IPS-15b (cell line): ENCODE measurements at regions not wholly inside any gene's neighbourhood (a gene's known extent, or its start where the extent isn't known, plus 50 kb on each side); places are given as distances from the start of the nearest gene placed in this dataset.

Experiments
- H3K27me3 ChIP-seq: one replicate; pipeline ENCODE4 v1.6.1; 2013; ENCODE audit warnings: low read length; ENCODE audit not compliant: control insufficient read depth, insufficient read depth
- H3K36me3 ChIP-seq: one replicate; pipeline ENCODE4 v1.6.1; 2013; ENCODE audit warnings: low read length; ENCODE audit not compliant: control insufficient read depth, insufficient read depth
- H3K4me1 ChIP-seq: one replicate; pipeline ENCODE4 v1.6.1; 2013; ENCODE audit warnings: mild to moderate bottlenecking, low read length; ENCODE audit not compliant: control insufficient read depth, insufficient read depth
- H3K4me3 ChIP-seq: one replicate; pipeline ENCODE4 v1.5.1; 2013; ENCODE audit warnings: low read depth, low read length
- H3K9ac ChIP-seq: one replicate; pipeline ENCODE4 v1.6.1; 2013; ENCODE audit warnings: low read depth, mild to moderate bottlenecking, low read length
- H3K9me3 ChIP-seq: one replicate; pipeline ENCODE4 v1.6.1; 2013; ENCODE audit warnings: mild to moderate bottlenecking, low read length; ENCODE audit not compliant: control insufficient read depth, insufficient read depth

- Histone ChIP-seq H3K9me3 (no peaks in the 10 kb centered on the region), H3K4me3 (no peak overlapping the region), H3K4me1 (no peaks in the 10 kb centered on the region), H3K9ac (no peak overlapping the region), H3K36me3 (no peaks in the 10 kb centered on the region), H3K27me3 (no peaks in the 10 kb centered on the region)
These were observed 162.3 kb downstream of the COX7C start for GRCh38 chr5:86780018-86780417.

GRCh38 chr5:86786955-86787354, 169.2 kb downstream of the COX7C start:
- Histone ChIP-seq H3K36me3 (no peaks in the 10 kb centered on the region), H3K9ac (no peak overlapping the region), H3K4me1 (no peaks in the 10 kb centered on the region), H3K9me3 (no peaks in the 10 kb centered on the region), H3K27me3 (no peaks in the 10 kb centered on the region), H3K4me3 (no peak overlapping the region)

DNA sequence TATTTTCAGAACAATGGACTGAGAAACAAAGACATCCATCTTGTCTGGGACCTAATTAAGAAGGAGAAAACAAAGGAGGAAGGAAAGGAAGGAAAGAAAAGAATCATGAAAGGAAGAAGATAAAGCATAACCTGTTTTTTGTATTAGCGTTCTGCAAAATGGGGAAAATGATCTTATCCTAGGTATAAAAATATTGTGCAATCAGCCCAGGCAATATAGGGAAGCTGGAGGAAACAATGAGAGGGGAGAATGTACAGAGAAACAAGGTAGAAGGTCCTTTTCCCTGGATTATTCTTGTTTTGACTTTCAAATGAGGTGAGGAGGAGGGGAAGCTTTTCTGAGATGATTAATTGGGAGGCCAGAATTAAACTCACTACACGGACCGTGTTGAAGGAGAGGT, 177.9 kb downstream of the COX7C start:
- no peaks in the 10 kb centered on the region for H3K27me3 ChIP-seq
- H3K4me3 ChIP-seq, result no peak overlapping the region
- H3K9me3 ChIP-seq, result no peaks in the 10 kb centered on the region
- H3K9ac ChIP-seq, result no peak overlapping the region
- no peaks in the 10 kb centered on the region for H3K36me3 ChIP-seq
- no peaks in the 10 kb centered on the region for H3K4me1 ChIP-seq

GRCh38 chr5:86797677-86798076, 179.9 kb downstream of the COX7C start:
- H3K9ac ChIP-seq, result no peak overlapping the region
- H3K27me3 ChIP-seq, result no peaks in the 10 kb centered on the region
- H3K4me1 ChIP-seq, result no peaks in the 10 kb centered on the region
- H3K4me3 ChIP-seq, result no peak overlapping the region
- no peaks in the 10 kb centered on the region for H3K9me3 ChIP-seq
- H3K36me3 ChIP-seq, result no peaks in the 10 kb centered on the region

DNA sequence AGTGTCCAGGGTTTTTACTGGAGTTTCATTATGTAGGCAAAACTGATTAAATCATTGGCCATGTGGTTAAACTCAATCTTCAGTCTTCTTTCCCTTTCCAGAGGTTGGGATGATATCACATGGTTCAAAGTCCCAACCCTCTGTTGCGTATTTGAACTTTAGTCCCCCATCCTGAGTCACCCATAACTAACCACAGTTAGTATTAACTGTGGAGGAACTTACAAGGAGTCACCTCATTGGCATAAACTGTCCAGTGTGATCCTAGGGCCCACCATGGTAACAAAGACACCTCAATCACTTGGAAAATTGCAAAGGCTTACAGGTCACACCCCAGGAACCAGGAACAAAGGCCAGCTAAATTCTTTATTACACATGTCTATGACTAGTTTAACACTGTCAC, 188.5 kb downstream of the COX7C start:
- Histone ChIP-seq H3K9me3 (no peaks in the 10 kb centered on the region), H3K4me1 (no peaks in the 10 kb centered on the region), H3K9ac (no peak overlapping the region), H3K4me3 (no peak overlapping the region), H3K27me3 (no peaks in the 10 kb centered on the region), H3K36me3 (no peaks in the 10 kb centered on the region)

DNA sequence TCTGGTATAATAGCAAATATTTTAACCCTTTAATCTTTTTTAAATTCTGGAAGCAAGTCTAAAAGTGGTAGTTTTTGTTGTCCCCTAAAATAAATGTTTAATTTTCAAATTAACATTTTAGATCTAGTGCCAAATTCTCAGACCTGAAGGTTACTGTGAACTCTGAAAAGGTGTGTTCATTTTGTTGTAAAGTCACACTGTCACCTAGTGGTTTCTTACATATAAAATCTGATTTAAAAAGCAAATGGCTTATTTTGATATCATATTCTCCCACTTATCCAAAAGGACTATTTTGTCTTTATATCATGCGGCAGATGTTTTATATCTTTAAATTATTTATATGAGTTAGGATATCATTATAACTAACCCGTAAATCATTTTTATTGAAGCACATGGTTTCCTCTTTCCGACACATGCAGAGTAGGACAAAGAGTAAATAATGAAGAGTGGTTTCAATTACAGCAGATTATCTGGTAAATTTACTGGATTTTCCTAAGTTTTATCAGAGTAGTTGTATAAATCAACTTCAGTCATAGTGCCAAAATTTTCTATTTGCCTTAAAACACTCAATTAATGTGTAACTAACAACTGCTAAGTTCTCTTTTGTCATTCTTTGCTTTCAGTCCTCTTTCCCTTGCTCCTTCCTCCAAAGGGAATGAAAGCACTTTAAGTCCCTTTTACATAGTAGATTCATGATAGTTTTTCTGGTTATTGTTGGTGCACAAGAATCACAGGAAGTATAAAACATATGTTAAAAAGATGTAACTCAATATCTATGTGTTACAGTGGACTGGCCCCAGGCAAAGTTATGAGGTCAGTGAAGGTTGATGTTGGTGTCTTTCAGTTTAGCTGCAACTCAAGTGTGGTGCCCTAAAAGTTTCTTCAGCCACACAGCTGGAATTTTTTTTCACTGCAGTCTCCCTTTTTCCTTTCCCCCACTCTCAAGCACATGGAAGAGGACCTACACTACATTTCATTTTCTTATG, 189.6 kb downstream of the COX7C start:
- Histone ChIP-seq H3K4me3 (no peak overlapping the region), H3K27me3 (no peaks in the 10 kb centered on the region), H3K36me3 (no peaks in the 10 kb centered on the region), H3K4me1 (no peaks in the 10 kb centered on the region), H3K9me3 (no peaks in the 10 kb centered on the region), H3K9ac (no peak overlapping the region)

GRCh38 chr5:86814315-86814714, 196.6 kb downstream of the COX7C start:
- H3K4me1 ChIP-seq, result no peaks in the 10 kb centered on the region
- no peaks in the 10 kb centered on the region for H3K27me3 ChIP-seq
- no peaks in the 10 kb centered on the region for H3K9me3 ChIP-seq
- no peak overlapping the region for H3K9ac ChIP-seq
- no peaks in the 10 kb centered on the region for H3K36me3 ChIP-seq
- H3K4me3 ChIP-seq, result no peak overlapping the region

DNA sequence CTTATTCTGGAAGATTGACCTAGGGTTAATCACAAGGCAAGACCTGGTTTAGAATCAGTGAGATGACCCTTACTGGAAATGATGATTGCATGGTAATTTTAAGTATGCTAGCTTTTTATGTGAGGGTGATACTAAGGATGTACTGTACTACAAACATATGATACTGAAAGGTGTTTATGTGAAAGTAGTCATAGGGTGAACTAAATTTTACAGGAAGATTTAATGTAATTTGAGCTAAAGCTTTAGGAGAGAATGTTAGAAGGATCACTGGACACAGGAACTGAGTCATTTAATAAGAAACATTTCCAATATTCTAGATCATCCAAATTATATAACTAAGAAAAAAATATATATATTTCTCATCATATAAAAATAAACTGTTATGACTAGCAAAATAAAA, 197.2 kb downstream of the COX7C start:
- Histone ChIP-seq H3K27me3 (no peaks in the 10 kb centered on the region), H3K36me3 (no peaks in the 10 kb centered on the region), H3K9ac (no peak overlapping the region), H3K4me1 (no peaks in the 10 kb centered on the region), H3K4me3 (no peak overlapping the region), H3K9me3 (no peaks in the 10 kb centered on the region)

GRCh38 chr5:86824637-86825036, 206.9 kb downstream of the COX7C start:
- H3K4me3 ChIP-seq, result no peak overlapping the region
- H3K4me1 ChIP-seq, result no peaks in the 10 kb centered on the region
- no peaks in the 10 kb centered on the region for H3K36me3 ChIP-seq
- no peak overlapping the region for H3K9ac ChIP-seq
- no peaks in the 10 kb centered on the region for H3K9me3 ChIP-seq
- no peaks in the 10 kb centered on the region for H3K27me3 ChIP-seq

GRCh38 chr5:86831128-86831527, 213.4 kb downstream of the COX7C start:
- H3K4me1 ChIP-seq, result no peaks in the 10 kb centered on the region
- no peaks in the 10 kb centered on the region for H3K9me3 ChIP-seq
- H3K9ac ChIP-seq, result no peak overlapping the region
- H3K4me3 ChIP-seq, result no peak overlapping the region
- no peaks in the 10 kb centered on the region for H3K27me3 ChIP-seq
- H3K36me3 ChIP-seq, result no peaks in the 10 kb centered on the region

GRCh38 chr5:86833868-86834267, 216.1 kb downstream of the COX7C start:
- Histone ChIP-seq H3K4me1 (no peaks in the 10 kb centered on the region), H3K36me3 (no peaks in the 10 kb centered on the region), H3K9ac (no peak overlapping the region), H3K9me3 (no peaks in the 10 kb centered on the region), H3K27me3 (no peaks in the 10 kb centered on the region), H3K4me3 (no peak overlapping the region)

GRCh38 chr5:86837610-86838009, 219.9 kb downstream of the COX7C start:
- H3K4me1 ChIP-seq, result no peaks in the 10 kb centered on the region
- H3K9me3 ChIP-seq, result no peaks in the 10 kb centered on the region
- no peaks in the 10 kb centered on the region for H3K36me3 ChIP-seq
- H3K4me3 ChIP-seq, result no peak overlapping the region
- H3K9ac ChIP-seq, result no peak overlapping the region
- H3K27me3 ChIP-seq, result no peaks in the 10 kb centered on the region
